Small intestine (tissue), 7 donors: ENCODE measurements at regions not wholly inside any gene's neighbourhood (a gene's known extent, or its start where the extent isn't known, plus 50 kb on each side); places are given as distances from the start of the nearest gene placed in this dataset.

Experiments used
- DNase-seq, 2 donors: peaks; one replicate each; pipeline versions ENCODE4 v3.0.0 to v3.0.0-alpha.2; 2013
- FAIRE-seq: peaks from 2 replicates; lab custom pipeline; 2012; peaks lifted over from hg19 to GRCh38; lab: Jason Lieb, UNC
- H3K27ac ChIP-seq, 3 donors: one replicate each; pipeline ENCODE4 v1.5.1; 2013; ENCODE audit warnings: low read length in 2 of 3, mild to moderate bottlenecking in 2 of 3, control low read depth in 1 of 3, inconsistent platforms in 1 of 3, low read depth in 1 of 3, moderate library complexity in 1 of 3
- H3K27me3 ChIP-seq, 3 donors: one replicate each; pipeline ENCODE4 v1.6.1; 2013; ENCODE audit warnings: low read length in 3 of 3, inconsistent platforms in 1 of 3; ENCODE audit not compliant: control insufficient read depth in 3 of 3, insufficient read depth in 3 of 3
- H3K36me3 ChIP-seq, 3 donors: one replicate each; pipeline ENCODE4 v1.6.1; 2013; ENCODE audit warnings: low read length in 3 of 3, inconsistent platforms in 1 of 3, low read depth in 1 of 3, mild to moderate bottlenecking in 1 of 3, moderate library complexity in 1 of 3; ENCODE audit not compliant: control insufficient read depth in 3 of 3, insufficient read depth in 2 of 3
- H3K4me1 ChIP-seq, 3 donors: one replicate each; pipeline ENCODE4 v1.6.1; 2013; ENCODE audit warnings: low read length in 2 of 3, inconsistent platforms in 1 of 3, low read depth in 1 of 3, mild to moderate bottlenecking in 1 of 3, moderate library complexity in 1 of 3; ENCODE audit not compliant: control insufficient read depth in 3 of 3, insufficient read depth in 2 of 3
- H3K4me3 ChIP-seq, 3 donors: one replicate each; pipeline ENCODE4 v1.5.1; 2013; ENCODE audit warnings: low read length in 3 of 3, control low read depth in 1 of 3, inconsistent platforms in 1 of 3, low read depth in 1 of 3, mild to moderate bottlenecking in 1 of 3, moderate library complexity in 1 of 3
- H3K9me3 ChIP-seq, 2 donors: one replicate each; pipeline ENCODE4 v1.6.1; 2013; ENCODE audit warnings: low read depth in 1 of 2, low read length in 1 of 2; ENCODE audit not compliant: control insufficient read depth in 2 of 2, insufficient read depth in 1 of 2
- WGBS, 3 donors: extraction: QIAGEN DNeasy Blood & Tissue Kit; methylation state at CpG; one replicate each; pipeline ENCODE4 v1.1.7; 2013; 5-methylcytosine and 5-hydroxymethylcytosine counted together
- donor health status: healthy with polysubstance abuse.
- donor health status: control.
- donor health status: control.
- donor health status: Bipolar disorder and iron deficiency.
- donor health status: healthy.

DNA sequence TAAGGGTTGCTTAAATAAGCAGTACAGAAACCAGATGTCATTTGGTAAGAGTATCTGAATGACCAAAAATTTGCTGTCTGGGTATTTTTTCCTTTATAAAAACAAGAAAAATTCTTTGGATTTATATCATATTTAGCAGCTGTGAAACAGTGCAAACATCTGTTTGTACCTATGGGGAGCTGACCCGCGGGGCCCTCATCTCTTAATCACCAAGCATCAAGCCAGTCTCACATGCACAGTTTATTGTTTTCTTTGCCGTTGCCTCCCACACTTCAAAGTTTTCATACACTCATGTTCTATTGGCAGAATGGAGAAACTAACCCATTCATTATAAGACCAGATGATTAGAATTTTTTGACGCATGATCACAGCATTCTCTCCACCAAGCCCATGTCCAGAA, 142.2 kb downstream of the BMP4 start:
- no peak for DNase-seq
- H3K4me3 ChIP-seq = no peak overlapping the region
- H3K27me3 ChIP-seq = no peaks in the 10 kb centered on the region
- no peaks in the 10 kb centered on the region for H3K9me3 ChIP-seq
- WGBS, 3 donors = 72 to 85% (median 80%) methylated on average over 4 of the region's 4 CpGs
- H3K27ac ChIP-seq = no peak overlapping the region
- H3K36me3 ChIP-seq = no peaks in the 10 kb centered on the region
- no peaks in the 10 kb centered on the region for H3K4me1 ChIP-seq
- FAIRE-seq = no peak

DNA sequence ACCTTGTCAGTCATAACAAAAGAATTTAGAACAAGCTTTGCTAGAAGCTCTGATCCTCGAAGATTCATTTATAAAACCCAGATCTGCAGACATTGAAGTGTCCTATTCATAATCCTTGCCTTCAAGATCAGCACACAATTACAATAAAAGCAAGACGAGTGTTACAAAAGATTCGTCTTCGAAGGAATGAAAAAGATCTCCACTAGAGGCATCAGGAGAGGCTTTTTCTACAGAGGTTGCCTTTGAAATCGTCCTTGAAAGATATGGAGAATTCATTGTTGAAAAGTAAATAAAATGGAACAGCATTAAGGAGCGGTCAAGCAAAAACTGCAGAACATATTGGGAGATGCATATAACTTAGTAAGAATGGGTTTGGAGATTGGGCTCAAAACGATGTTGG, 146.4 kb downstream of the BMP4 start:
- WGBS, 3 donors = 83 to 88% (median 87%) methylated on average over 7 of the region's 7 CpGs
- Histone ChIP-seq H3K27me3 (no peaks in the 10 kb centered on the region), H3K9me3 (no peaks in the 10 kb centered on the region), H3K36me3 (no peaks in the 10 kb centered on the region), H3K27ac (no peak overlapping the region), H3K4me1 (no peaks in the 10 kb centered on the region), H3K4me3 (no peak overlapping the region)
- FAIRE-seq = no peak
- DNase-seq = no peak

DNA sequence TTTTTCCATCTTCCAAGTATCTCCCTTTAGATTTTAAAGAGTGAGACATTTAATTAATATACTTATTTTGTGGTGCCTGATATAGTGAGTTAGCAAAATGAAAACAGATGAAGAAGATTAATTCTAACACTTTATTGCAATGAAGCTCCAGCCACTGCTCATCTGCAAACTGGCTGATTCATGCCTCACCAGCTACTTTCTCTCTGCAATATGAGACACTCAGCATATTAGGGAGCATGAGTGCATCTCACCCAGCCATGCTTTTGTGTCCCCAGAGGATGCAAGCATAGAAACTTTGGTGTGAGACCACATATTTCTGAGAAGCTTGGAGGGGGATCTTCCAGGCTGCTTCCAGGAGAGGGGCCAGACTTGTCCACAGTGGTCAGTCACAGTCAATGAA, 148.6 kb downstream of the BMP4 start:
- Histone ChIP-seq H3K4me3 (no peak overlapping the region), H3K27me3 (no peaks in the 10 kb centered on the region), H3K36me3 (no peaks in the 10 kb centered on the region), H3K9me3 (no peaks in the 10 kb centered on the region), H3K27ac (no peak overlapping the region), H3K4me1 (no peaks in the 10 kb centered on the region)
- DNase-seq = no peak
- FAIRE-seq = no peak

DNA sequence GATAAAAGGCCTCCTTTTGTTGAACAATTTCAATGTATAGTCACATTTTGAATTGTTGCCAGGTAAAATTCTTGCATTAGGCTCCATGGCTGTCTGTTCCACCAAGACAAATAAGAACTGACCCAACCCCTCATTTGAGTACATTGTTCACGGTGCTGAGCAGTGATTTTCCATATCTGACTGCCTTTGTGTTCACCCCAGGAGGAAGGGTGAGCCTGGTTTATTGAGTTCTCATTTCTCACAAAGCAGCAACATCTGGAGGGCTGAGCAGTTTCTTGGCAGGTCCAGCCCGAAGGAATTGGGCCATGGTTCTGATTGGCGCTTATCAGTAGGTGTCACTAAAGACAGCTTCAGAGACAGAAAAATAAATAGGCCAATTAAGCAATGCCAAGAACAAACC, 149.1 kb downstream of the BMP4 start:
- Histone ChIP-seq H3K9me3 (no peaks in the 10 kb centered on the region), H3K36me3 (no peaks in the 10 kb centered on the region), H3K4me1 (no peaks in the 10 kb centered on the region), H3K27me3 (no peaks in the 10 kb centered on the region), H3K27ac (no peak overlapping the region), H3K4me3 (no peak overlapping the region)
- no peak for DNase-seq
- 50 to 59% (median 57%) methylated on average over 3 of the region's 3 CpGs for WGBS, 3 donors
- no peak for FAIRE-seq

DNA sequence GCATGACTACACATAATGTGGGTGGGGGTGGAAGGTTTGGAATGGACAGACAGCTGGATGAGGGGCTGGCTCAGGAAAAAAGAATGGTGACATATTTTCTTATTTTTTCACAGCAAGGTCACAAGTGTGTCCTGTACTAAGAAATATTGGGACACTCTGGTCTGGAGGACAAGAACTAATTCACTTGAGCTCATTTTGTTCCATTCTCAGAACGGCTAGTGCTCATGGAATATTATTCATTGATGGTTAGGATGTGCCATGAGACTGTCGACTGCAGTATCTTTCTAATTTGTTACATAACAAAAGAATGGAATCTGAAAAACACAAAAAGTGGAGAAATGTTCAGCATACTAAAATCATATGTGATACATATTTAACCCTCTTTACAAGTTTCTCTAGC, 149.5 kb downstream of the BMP4 start:
- Histone ChIP-seq H3K36me3 (no peaks in the 10 kb centered on the region), H3K9me3 (no peaks in the 10 kb centered on the region), H3K4me1 (no peaks in the 10 kb centered on the region), H3K27ac (no peak overlapping the region), H3K4me3 (no peak overlapping the region), H3K27me3 (no peaks in the 10 kb centered on the region)
- DNase-seq = no peak
- no peak for FAIRE-seq
- 78 to 87% (median 83%) methylated on average over 2 of the region's 2 CpGs for WGBS, 3 donors

DNA sequence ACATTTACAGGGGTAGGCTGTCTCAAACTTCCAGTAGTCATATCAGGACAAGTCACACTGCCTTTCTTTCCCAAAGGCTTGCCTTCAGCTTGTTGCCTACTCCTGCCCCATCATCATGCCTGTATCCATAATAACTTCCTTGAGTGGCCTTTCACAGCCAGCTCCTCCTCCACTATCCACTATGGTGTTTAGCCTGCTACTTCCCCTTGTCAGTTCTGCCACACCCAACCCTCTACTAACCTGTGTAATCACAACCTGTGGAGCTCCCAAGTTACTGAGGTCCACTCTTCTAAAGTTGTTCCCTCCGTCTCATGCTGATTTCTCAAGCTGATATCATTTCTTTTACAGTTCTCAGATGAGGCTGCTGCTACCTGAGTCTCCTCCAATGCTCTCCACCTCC, 159.9 kb downstream of the BMP4 start:
- no peaks in the 10 kb centered on the region for H3K27me3 ChIP-seq
- no peaks in the 10 kb centered on the region for H3K4me1 ChIP-seq
- DNase-seq (peak in 1 of 2 donors; percentile 25), FAIRE-seq (no peak)
- no peaks in the 10 kb centered on the region for H3K9me3 ChIP-seq
- no peak overlapping the region for H3K27ac ChIP-seq
- 72 to 73% (median 73%) methylated on average over 1 of the region's 1 CpG for WGBS, 3 donors
- H3K36me3 ChIP-seq = no peaks in the 10 kb centered on the region
- no peak overlapping the region for H3K4me3 ChIP-seq

DNA sequence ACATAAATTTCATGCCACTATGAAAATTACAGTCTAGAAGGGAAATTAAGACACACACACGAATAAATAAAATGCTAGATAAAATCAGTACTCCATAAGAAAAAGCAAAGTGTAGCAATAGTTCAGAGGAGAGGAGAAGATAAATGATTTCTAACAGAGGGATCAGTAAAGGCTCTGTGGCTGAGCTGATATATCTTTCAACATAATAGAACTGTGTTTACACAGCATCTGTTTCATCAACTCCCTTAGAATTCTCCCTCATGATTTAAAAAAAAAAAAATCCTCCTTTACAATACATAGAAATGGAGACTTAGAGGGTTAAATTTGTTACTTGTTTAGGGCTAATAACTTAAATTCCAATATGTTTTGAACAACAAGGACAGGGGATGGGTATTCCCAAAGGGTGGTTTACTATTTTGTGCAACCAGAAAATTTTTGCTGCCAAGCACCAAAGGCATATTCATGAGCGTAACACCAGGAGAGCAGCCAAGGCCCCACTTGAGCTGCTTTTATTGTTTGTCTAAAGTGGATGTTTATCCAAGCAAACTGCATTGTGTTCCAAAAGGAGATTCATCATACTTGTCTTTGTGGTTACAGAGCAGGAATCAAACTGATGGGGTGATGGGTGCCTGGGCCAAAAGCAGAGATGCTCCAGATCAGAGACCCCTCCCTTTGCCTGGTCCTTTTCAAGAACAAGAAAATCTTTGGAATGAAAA, 162.7 kb downstream of the BMP4 start:
- no peaks in the 10 kb centered on the region for H3K9me3 ChIP-seq
- no peaks in the 10 kb centered on the region for H3K4me1 ChIP-seq
- FAIRE-seq = no peak
- H3K27me3 ChIP-seq = no peaks in the 10 kb centered on the region
- H3K36me3 ChIP-seq = no peaks in the 10 kb centered on the region
- no peak overlapping the region for H3K4me3 ChIP-seq
- 64 to 90% (median 85%) methylated on average over 2 of the region's 2 CpGs for WGBS, 3 donors
- DNase-seq = no peak
- H3K27ac ChIP-seq = no peak overlapping the region

DNA sequence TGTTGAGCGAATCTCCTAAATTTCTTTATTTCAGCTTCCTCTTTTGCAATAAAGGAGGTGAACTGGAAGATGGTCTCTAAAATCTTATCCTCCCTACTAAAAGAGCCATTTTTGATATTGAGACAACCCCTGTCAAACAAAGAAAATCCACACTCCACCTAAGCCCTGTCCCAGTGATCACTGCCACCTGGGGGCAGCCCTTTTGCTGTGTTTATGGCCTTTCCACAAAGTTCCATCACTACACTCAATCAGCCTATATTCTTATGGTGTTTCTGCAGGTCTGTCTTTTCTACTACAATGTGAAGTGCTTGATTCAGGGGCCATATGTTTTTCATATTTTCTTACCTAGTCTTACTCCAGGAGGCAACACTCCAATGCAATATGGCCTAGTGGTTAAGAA, 163.7 kb downstream of the BMP4 start:
- Histone ChIP-seq H3K9me3 (no peaks in the 10 kb centered on the region), H3K4me3 (no peak overlapping the region), H3K36me3 (no peaks in the 10 kb centered on the region), H3K27me3 (no peaks in the 10 kb centered on the region), H3K27ac (no peak overlapping the region), H3K4me1 (no peaks in the 10 kb centered on the region)
- 92 to 96% (median 94%) methylated on average over 1 of the region's 1 CpG for whole genome bisulfite sequencing, 3 donors
- FAIRE-seq = no peak
- DNase-seq = no peak
